Central memory CD8-positive, alpha-beta T cell (primary cell): ENCODE measurements at regions not wholly inside any gene's neighbourhood (a gene's known extent, or its start where the extent isn't known, plus 50 kb on each side); places are given as distances from the start of the nearest gene placed in this dataset.

Experiments
- ATAC-seq: fragments of 150-1000 bp; cut with Tn5 transposase; replicated peaks from 2 replicates; pipeline ENCODE4 v1.10.0; 2022; ENCODE audit warnings: mild to moderate bottlenecking, moderate FRiP score, moderate number of reproducible peaks; ENCODE audit not compliant: poor library complexity, severe bottlenecking; ENCODE audit errors: extremely low read depth
- DNase-seq, 2 donors: peaks; one replicate each; pipeline ENCODE4 v3.0.0; 2021; ENCODE audit warnings: low spot score in 2 of 2
- H3K27ac Mint-ChIP-seq: one replicate; pipeline ENCODE4 v1.8.0; 2022; ENCODE audit warnings: low read depth, mild to moderate bottlenecking, moderate library complexity, mixed read lengths
- H3K27me3 Mint-ChIP-seq: one replicate; pipeline ENCODE4 v1.8.0; 2022; ENCODE audit warnings: mixed read lengths
- H3K36me3 Mint-ChIP-seq: one replicate; pipeline ENCODE4 v1.8.0; 2022; ENCODE audit warnings: mild to moderate bottlenecking, moderate library complexity, mixed read lengths; ENCODE audit not compliant: insufficient read depth
- H3K4me1 Mint-ChIP-seq: one replicate; pipeline ENCODE4 v1.8.0; 2022; ENCODE audit warnings: mixed read lengths
- H3K4me3 Mint-ChIP-seq: one replicate; pipeline ENCODE4 v1.8.0; 2022; ENCODE audit warnings: mild to moderate bottlenecking, moderate library complexity, mixed read lengths
- H3K9me3 Mint-ChIP-seq: one replicate; pipeline ENCODE4 v1.8.0; 2022; ENCODE audit warnings: mixed read lengths

DNA sequence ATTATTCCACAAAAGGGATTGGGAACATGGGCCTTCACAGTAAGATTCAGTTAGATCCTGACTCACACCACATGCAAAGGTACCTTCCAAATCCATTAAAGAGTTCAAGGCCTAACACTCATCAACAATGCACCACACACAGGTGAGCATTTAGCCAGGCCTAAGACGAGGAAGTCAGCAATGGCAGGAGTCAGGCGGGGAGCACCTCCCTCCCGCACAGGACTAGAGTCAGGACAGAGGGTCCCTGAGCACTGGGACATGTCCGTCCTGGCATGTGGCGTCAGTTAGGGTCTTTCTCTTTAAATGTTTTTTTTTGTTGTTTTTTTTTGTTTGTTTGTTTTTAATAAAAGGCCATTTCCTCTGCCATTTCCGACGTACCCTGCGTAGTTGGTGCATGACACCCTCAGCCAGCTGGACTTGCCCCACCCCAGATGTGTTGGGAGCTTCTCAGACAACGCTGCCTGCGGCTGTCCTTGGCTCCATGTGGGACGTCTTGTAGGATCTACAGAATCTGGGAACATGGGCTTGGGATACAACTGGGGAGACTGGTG lies 1458.6 kb downstream of the BRD1 start:
- no peak for ATAC-seq
- no peak for DNase-seq
- H3K27ac Mint-ChIP-seq, result no peak overlapping the region
- no peak overlapping the region for H3K4me3 Mint-ChIP-seq
- no peaks in the 10 kb centered on the region for H3K4me1 Mint-ChIP-seq
- no peaks in the 10 kb centered on the region for H3K9me3 Mint-ChIP-seq
- H3K36me3 Mint-ChIP-seq, result no peaks in the 10 kb centered on the region
- H3K27me3 Mint-ChIP-seq, result peaks cover 17% of the 10 kb centered on the region

GRCh38 chr22:48367731-48368130 lies 1459.9 kb downstream of the BRD1 start:
- ATAC-seq (no peak), DNase-seq (no peak)
- Mint-ChIP-seq H3K4me1 (no peaks in the 10 kb centered on the region), H3K27ac (no peak overlapping the region), H3K27me3 (peaks cover 11% of the 10 kb centered on the region), H3K9me3 (no peaks in the 10 kb centered on the region), H3K36me3 (no peaks in the 10 kb centered on the region), H3K4me3 (no peak overlapping the region)

DNA sequence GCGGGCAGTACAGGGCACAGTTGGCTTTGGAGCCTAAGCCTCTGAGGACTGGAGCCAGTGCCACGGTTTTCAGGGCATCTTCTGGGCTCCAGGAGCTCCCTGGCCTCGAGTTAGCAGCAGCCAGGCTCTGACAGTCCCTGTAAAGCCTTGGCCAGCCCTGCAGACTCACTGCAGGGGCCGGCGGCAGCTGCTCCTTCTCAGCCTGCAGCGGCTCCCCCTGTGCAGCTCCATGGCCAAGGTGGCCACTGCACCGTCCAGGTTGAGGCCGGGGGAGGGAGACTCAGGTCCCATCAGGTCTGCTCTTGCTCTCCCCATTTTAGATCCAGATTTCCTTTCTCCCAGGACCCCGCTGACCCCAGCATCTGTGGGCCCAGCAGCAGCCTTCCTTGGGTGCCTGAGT lies 1461.1 kb downstream of the BRD1 start:
- ATAC-seq, result no peak
- H3K27ac Mint-ChIP-seq, result no peak overlapping the region
- H3K9me3 Mint-ChIP-seq, result no peaks in the 10 kb centered on the region
- peaks cover 9% of the 10 kb centered on the region for H3K27me3 Mint-ChIP-seq
- H3K4me3 Mint-ChIP-seq, result no peak overlapping the region
- H3K36me3 Mint-ChIP-seq, result no peaks in the 10 kb centered on the region
- DNase-seq, result no peak
- H3K4me1 Mint-ChIP-seq, result no peaks in the 10 kb centered on the region

- peaks cover 3% of the 10 kb centered on the region for H3K27me3 Mint-ChIP-seq
- no peak overlapping the region for H3K27ac Mint-ChIP-seq
- H3K4me3 Mint-ChIP-seq, result no peak overlapping the region
- DNase-seq, result no peak
- H3K9me3 Mint-ChIP-seq, result no peaks in the 10 kb centered on the region
- no peaks in the 10 kb centered on the region for H3K4me1 Mint-ChIP-seq
- ATAC-seq, result no peak
- H3K36me3 Mint-ChIP-seq, result no peaks in the 10 kb centered on the region
Measured at GRCh38 chr22:48366056-48366455, 1461.6 kb downstream of the BRD1 start.

- Mint-ChIP-seq H3K27me3 (no peaks in the 10 kb centered on the region), H3K9me3 (no peaks in the 10 kb centered on the region), H3K36me3 (no peaks in the 10 kb centered on the region), H3K4me3 (no peak overlapping the region), H3K4me1 (no peaks in the 10 kb centered on the region), H3K27ac (no peak overlapping the region)
- ATAC-seq (no peak), DNase-seq (no peak)
Measured at GRCh38 chr22:48365386-48365785, 1462.3 kb downstream of the BRD1 start.

GRCh38 chr22:48362721-48363404 lies 1464.8 kb downstream of the BRD1 start:
- ATAC-seq (no peak), DNase-seq (no peak)
- Mint-ChIP-seq H3K4me1 (no peaks in the 10 kb centered on the region), H3K27me3 (no peaks in the 10 kb centered on the region), H3K9me3 (no peaks in the 10 kb centered on the region), H3K4me3 (no peak overlapping the region), H3K36me3 (no peaks in the 10 kb centered on the region), H3K27ac (no peak overlapping the region)

GRCh38 chr22:48361099-48361639 lies 1466.5 kb downstream of the BRD1 start:
- ATAC-seq, result no peak
- H3K4me1 Mint-ChIP-seq, result no peaks in the 10 kb centered on the region
- no peaks in the 10 kb centered on the region for H3K36me3 Mint-ChIP-seq
- no peaks in the 10 kb centered on the region for H3K9me3 Mint-ChIP-seq
- H3K27ac Mint-ChIP-seq, result no peak overlapping the region
- peaks cover 9% of the 10 kb centered on the region for H3K27me3 Mint-ChIP-seq
- no peak overlapping the region for H3K4me3 Mint-ChIP-seq
- DNase-seq, result no peak

DNA sequence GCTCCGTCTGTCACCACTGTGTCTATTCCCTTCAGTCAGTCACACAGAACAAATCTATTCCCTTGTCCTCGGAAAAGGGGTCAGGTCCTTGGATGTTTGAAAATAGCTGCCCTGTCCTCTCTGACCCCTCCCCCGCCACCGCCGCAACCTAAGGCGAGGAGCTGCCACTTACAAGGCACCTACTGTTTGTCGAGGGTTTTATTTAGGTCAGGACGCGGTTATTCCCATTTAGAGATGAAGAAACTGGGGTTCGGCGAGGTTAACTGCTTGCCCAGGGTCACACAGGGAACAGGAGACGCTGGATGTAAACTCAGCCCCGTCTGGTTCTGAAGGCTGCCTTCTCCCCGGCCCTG lies 1468.1 kb downstream of the BRD1 start:
- ATAC-seq (no peak), DNase-seq (no peak)
- no peaks in the 10 kb centered on the region for H3K9me3 Mint-ChIP-seq
- H3K4me1 Mint-ChIP-seq, result no peaks in the 10 kb centered on the region
- H3K27ac Mint-ChIP-seq, result no peak overlapping the region
- no peaks in the 10 kb centered on the region for H3K36me3 Mint-ChIP-seq
- no peak overlapping the region for H3K4me3 Mint-ChIP-seq
- peaks cover 15% of the 10 kb centered on the region for H3K27me3 Mint-ChIP-seq

- H3K27me3 Mint-ChIP-seq, result peaks cover 15% of the 10 kb centered on the region
- H3K27ac Mint-ChIP-seq, result no peak overlapping the region
- DNase-seq, result no peak
- H3K4me3 Mint-ChIP-seq, result no peak overlapping the region
- no peaks in the 10 kb centered on the region for H3K9me3 Mint-ChIP-seq
- ATAC-seq, result no peak
- no peaks in the 10 kb centered on the region for H3K4me1 Mint-ChIP-seq
- H3K36me3 Mint-ChIP-seq, result no peaks in the 10 kb centered on the region
Measured at GRCh38 chr22:48358886-48359612, 1468.6 kb downstream of the BRD1 start.

DNA sequence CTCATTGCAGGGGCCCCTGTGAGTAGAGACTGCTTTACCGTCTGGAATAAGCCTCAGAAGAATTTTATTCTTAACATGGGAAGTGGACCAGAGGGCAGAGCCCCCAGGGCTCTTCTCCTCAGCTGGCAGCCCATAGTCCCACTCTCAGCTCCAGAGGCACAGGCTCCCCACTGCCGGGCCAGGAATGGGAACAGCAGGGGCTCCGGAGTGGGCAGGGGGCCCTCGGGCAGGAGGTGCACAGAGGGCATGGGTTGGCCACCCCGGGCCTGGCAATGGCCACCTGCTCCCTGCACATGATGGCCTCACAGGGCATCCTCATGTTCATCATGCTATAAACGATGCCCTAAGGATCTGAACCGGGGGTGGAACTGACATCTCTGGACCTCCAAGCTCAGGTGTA lies 1469.7 kb downstream of the BRD1 start:
- DNase-seq, result no peak
- Mint-ChIP-seq H3K27ac (no peak overlapping the region), H3K36me3 (no peaks in the 10 kb centered on the region), H3K27me3 (peaks cover 15% of the 10 kb centered on the region), H3K9me3 (no peaks in the 10 kb centered on the region), H3K4me3 (no peak overlapping the region), H3K4me1 (no peaks in the 10 kb centered on the region)
- ATAC-seq, result no peak

GRCh38 chr22:48357196-48357595 lies 1470.5 kb downstream of the BRD1 start:
- no peak for ATAC-seq

GRCh38 chr22:48356731-48357130 lies 1470.9 kb downstream of the BRD1 start:
- Mint-ChIP-seq H3K27me3 (peaks cover 15% of the 10 kb centered on the region), H3K4me1 (no peaks in the 10 kb centered on the region), H3K27ac (no peak overlapping the region), H3K36me3 (no peaks in the 10 kb centered on the region), H3K9me3 (no peaks in the 10 kb centered on the region), H3K4me3 (no peak overlapping the region)
- DNase-seq (no peak), ATAC-seq (no peak)

More at GRCh38 chr22:48357196-48357595, 1470.5 kb downstream of the BRD1 start:
- Mint-ChIP-seq H3K27me3 (peaks cover 15% of the 10 kb centered on the region), H3K4me3 (no peak overlapping the region), H3K27ac (no peak overlapping the region), H3K9me3 (no peaks in the 10 kb centered on the region), H3K36me3 (no peaks in the 10 kb centered on the region), H3K4me1 (no peaks in the 10 kb centered on the region)
- DNase-seq, result no peak

DNA sequence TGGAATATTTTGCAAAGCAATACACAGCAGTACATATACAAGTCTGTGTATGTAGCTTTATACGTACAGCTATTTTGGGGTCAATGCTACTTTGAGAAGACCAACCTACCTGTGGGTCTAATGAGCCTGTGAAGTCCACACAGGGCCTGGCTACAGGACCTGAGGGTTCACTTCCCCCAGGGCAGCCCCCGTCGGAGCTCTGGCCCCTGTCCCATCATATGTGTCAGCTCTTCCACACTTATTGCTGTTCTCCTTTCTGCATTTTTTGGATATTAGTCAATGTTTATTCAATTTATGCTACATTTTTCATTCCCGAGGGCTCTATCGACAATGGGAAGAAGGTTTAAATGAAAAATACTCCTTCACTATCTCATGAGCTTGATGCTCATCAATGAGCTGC lies 1473.6 kb downstream of the BRD1 start:
- H3K4me1 Mint-ChIP-seq, result no peaks in the 10 kb centered on the region
- peaks cover 15% of the 10 kb centered on the region for H3K27me3 Mint-ChIP-seq
- H3K27ac Mint-ChIP-seq, result no peak overlapping the region
- ATAC-seq, result no peak
- no peak for DNase-seq
- H3K4me3 Mint-ChIP-seq, result no peak overlapping the region
- H3K9me3 Mint-ChIP-seq, result no peaks in the 10 kb centered on the region
- no peaks in the 10 kb centered on the region for H3K36me3 Mint-ChIP-seq
